COLO668 (cell line): ENCODE measurements at regions not wholly inside any gene's neighbourhood (a gene's known extent, or its start where the extent isn't known, plus 50 kb on each side); places are given as distances from the start of the nearest gene placed in this dataset.
"Not testable (repeated sequence)": the region's sequence is repeated elsewhere in the genome, so short reads cannot be mapped to it uniquely, and the experiment has no call there.

Experiments
- DNase-seq: peaks from one replicate; lab custom pipeline; 2025; ENCODE audit not compliant: unreplicated experiment; lab: John Stamatoyannopoulos, UW

DNA sequence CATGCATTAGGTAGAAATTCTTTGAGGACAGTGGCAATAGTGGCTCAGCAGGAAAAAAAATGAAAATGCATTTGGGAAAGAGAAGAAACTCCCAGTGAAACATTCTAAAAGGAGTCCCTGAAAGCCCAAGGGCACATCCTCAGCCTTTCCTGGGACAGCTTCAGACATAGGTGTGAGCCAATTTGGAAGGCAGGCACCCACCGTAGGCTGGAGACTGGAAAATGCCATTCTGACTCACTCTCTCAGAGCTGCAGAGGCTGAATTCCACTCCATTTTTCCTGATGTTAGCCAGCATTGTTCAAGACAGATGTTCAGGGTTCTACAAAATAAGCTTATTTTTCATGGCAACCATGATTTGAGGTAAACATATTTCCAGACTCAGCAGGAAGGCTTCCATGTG lies 379.0 kb upstream of the FZD8 start:
- DNase-seq: no peak

- DNase-seq: no peak
These were observed 377.7 kb upstream of the FZD8 start for GRCh38 chr10:36019749-36020148.

DNA sequence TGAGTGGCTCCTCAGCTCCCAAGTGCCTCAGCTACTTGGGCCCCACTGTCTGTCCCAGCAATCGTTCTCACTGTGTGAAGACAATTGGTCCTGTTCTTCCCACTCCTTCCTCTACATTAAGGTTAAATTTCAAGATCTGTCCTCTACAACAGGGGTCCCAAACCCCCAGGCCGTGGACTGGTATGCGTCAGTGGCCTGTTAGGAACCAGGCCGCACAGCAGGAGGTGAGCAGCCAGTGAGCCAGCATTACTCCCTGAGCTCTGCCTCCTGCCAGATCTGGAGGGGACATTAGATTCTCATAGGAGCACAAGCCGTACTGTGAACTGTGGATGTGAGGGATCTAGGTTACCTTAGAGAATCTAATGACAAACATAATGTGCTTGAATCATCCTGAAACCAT lies 376.9 kb upstream of the FZD8 start:
- DNase-seq: no peak

DNA sequence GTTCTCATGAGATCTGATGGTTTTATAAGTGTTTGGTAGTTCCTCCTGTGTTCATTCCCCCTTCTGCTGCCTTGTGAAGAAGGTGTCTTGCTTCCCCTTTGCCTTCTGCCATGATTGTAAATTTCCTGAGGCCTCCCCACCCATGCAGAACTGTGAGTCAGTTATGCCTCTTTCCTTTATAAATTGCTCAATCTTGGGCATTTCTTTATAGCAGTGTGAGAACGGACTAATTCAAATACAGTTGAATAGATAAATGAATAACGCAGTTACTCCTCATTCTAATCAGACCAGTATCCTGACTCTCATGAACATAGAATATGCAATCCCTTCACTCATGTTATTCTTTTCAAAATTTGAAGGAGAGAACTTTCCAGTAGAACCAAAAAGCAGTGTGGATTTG lies 375.0 kb upstream of the FZD8 start:
- DNase-seq: no peak

DNA sequence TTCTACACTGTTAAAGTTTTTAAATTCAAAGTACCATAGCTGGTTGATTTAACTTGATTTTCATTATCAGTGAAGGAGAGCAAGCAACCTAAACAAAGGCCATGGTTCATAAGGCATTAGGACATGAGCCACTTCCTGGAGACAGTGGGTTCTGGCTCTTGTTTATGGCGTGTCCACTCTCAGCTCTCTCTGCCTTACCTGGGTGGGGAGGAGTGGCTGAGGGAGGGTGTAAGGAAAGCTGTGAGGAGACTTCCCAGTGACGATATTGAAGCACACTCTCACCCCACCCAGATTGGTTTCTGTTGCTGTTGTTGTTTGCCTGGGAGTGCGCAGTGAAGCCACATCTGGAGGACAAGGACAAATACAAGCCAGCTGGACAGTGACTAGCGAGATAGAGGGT lies 365.3 kb upstream of the FZD8 start:
- DNase-seq: no peak

GRCh38 chr10:36003688-36004087 lies 361.6 kb upstream of the FZD8 start:
- no peak for DNase-seq

- no peak for DNase-seq
These were observed 361.0 kb upstream of the FZD8 start for GRCh38 chr10:36003031-36003600.

DNA sequence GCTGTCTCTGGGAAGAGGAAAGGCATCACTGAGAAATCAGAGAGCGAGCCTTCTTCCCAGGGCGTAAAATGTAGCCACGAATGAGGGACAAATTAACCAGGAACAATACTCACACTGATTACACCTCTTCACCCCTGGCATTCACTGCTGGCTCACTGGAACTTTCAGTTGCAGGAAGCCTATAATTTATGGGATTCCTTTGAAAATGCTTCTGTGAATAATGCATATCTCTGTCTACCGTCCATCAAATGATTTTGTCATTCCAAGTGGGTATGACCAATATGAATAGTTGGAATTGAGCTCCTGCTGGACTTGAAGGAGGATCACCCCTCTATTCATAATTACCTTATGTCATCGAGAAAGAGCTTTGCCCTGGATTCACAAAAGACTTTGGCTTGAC lies 360.3 kb upstream of the FZD8 start:
- no peak for DNase-seq

GRCh38 chr10:36000754-36001153 lies 358.7 kb upstream of the FZD8 start:
- DNase-seq: not testable (repeated sequence)

- DNase-seq: no peak
These were observed 355.9 kb upstream of the FZD8 start for GRCh38 chr10:35998026-35998425.

DNA sequence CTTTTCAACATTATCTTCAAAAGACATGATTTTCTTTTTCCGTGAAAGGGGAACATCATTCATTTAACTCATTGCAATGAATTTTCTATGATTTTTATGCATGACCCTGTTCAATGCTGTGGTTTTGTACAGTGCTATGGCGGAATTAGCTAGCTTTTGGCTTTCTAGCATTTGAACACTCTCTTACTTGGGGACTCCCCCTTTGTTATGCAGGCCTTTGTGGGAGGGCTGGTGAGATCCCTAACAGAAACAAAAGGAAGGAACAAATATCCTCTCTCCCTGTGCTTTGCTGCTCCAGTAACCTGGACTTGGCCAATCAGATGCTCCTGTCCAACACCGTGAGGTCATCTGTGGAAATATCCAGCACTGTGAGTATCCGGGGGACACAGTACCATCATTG lies 353.4 kb upstream of the FZD8 start:
- DNase-seq: no peak

DNA sequence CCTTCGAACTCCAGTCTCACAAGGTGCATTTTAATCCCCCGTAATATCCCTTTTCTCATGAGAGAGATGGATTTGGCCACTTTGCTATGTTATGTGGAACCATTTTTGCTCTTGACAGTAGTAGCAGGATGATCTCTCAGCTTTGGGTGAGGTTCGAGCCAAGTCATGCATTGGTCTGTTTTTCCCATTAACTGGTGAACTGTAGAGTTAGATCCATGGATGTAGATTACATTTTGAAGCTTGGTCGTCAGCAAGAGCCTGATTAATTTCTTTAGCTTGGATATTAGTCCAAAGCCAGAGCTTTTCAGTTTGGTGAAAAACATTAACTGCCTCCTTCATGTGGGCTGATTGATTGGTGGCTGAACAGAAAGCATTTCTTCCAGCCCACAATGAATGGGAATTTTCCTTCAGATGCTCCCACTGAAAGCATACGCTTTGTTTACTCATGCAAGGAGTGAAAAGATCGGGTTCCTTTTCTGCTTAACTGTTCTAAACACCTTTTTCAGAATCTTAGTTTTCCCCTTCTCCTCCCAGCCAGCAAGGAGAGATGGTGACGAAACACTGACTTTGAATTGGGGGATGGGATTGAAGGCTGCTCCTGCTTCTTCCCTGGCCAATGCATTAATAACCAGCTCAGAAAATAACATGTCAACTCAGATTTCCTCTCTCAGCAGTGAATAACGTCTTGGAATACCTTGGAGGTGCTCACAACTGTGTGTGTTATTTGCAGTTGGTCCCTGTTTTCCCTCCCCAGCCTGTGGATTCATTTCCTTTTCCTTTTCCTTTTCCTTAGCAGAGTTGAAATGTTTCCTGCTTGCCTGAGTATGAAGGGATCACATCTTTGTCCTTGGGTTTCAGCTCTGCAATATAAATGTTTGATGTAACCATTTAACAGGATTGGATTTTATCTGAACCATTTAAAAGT lies 351.8 kb upstream of the FZD8 start:
- DNase-seq: no peak

GRCh38 chr10:35992107-35992506 lies 350.0 kb upstream of the FZD8 start:
- DNase-seq: no peak

- no peak for DNase-seq
These were observed 344.8 kb upstream of the FZD8 start for GRCh38 chr10:35986756-35987502.

GRCh38 chr10:35979116-35979515 lies 337.0 kb upstream of the FZD8 start:
- DNase-seq: no peak

GRCh38 chr10:35973912-35974591 lies 332.0 kb upstream of the FZD8 start:
- not testable (repeated sequence) for DNase-seq

DNA sequence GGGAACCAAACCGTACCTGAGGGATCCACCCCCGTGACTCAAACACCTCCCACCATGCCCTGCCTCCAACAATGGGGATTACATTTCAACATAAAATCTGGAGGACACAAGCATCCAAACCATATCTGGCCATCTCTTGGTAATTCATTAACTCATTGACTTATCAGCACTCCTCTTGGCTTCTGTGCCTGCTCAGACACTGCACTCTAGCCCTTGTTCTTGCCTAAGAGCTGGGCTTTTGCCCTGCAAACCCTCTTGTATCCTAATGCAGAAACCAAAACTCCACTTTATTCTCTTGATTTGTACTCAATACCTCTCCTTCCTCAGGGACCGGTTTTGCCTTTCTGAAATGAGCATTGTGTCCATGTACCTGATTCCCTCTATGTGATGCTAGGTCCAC lies 330.2 kb upstream of the FZD8 start:
- no peak for DNase-seq

GRCh38 chr10:35971397-35971796 lies 329.3 kb upstream of the FZD8 start:
- DNase-seq: no peak

GRCh38 chr10:35963685-35964084 lies 321.6 kb upstream of the FZD8 start:
- no peak for DNase-seq

- no peak for DNase-seq
These were observed 319.4 kb upstream of the FZD8 start for GRCh38 chr10:35961501-35961900.

DNA sequence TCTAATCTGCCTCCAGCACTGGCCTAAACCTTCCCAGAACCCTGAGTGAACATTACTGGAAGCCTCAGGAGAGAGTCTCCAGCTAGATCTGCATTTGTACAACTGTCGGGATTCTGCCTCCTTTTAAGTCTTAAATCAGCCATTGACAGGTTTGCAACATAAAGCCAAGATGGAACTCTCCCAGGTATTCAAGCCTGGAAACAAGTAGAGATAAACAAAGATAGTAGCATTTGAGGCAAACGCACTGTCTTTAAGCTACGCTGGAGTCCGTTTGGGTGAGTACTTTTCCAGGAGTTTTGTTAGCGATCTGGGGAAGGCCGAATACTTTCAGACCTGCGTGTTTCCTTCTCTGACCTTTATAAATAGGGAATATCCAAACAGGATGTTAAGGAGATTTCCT lies 317.2 kb upstream of the FZD8 start:
- DNase-seq: no peak
